Islet precursor cell (in vitro differentiated cells): ENCODE measurements at regions not wholly inside any gene's neighbourhood (a gene's known extent, or its start where the extent isn't known, plus 50 kb on each side); places are given as distances from the start of the nearest gene placed in this dataset.

Experiments used
- DNase-seq: peaks from one replicate; pipeline ENCODE4 v3.0.0-alpha.2; 2018

- no peak for DNase-seq
These were observed 92.3 kb downstream of the GYPC start for GRCh38 chr2:126748188-126748760.

- no peak for DNase-seq
These were observed 93.1 kb downstream of the GYPC start for GRCh38 chr2:126748929-126749518.

GRCh38 chr2:126749537-126749936 lies 93.6 kb downstream of the GYPC start:
- no peak for DNase-seq

GRCh38 chr2:126750506-126750905 lies 94.5 kb downstream of the GYPC start:
- DNase-seq, result no peak

GRCh38 chr2:126751477-126751876 lies 95.5 kb downstream of the GYPC start:
- no peak for DNase-seq

DNA sequence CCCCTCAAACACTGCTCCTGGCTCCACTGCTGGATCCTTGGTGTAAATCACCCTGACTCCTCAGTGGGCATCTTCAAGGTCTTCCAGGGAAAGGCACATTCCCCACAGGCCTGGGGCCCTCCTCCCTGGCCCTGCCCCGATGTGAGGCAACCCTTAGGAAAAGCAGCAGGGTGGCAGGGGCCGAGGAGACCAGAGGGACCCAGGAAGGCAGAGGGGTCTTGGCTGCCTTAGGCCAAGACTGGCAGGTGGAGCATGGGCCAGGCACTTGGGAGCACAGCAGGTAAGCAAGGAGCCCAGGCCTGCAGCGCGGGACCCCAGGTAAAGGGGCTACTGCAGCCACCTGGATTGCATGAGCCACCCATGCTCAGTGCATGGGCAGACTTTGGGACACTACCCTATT lies 96.9 kb downstream of the GYPC start:
- peak; percentile 24 for DNase-seq

DNA sequence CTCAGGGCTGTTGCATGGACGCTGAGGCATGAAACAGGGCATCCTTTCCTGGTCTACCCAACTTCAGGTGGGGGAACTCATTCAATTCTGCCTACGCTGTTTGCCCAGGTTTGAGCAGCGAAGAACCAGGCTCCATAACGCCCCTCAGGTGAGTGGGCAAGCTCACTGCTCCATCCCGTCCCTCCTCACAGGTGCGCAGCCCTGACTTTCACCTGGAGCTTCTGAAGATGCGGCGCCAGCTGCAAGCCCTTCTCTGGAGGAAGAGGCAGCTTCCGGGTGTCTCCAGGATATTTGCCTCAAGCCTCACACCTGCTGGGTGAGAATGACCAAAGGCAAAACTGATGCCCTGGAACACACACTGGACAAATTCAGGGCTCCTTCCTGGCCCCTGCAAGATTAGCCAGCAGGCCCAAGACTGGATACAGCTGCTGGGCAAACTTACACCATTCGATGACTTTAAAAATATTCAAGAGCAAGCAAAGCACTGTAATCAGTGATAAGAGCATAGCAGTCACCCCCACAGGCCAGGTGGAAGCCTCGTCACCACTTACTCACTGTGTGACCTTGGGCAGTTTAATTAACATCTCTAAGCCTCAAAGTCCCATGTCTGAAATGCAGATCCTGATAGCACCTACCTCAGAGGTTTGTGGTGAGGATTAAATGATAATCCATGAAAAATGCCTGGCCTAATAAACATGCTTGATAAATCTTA lies 97.7 kb downstream of the GYPC start:
- DNase-seq, result peak; percentile 35

GRCh38 chr2:126754240-126755004 lies 98.5 kb downstream of the GYPC start:
- DNase-seq, result peak; percentile 40

DNA sequence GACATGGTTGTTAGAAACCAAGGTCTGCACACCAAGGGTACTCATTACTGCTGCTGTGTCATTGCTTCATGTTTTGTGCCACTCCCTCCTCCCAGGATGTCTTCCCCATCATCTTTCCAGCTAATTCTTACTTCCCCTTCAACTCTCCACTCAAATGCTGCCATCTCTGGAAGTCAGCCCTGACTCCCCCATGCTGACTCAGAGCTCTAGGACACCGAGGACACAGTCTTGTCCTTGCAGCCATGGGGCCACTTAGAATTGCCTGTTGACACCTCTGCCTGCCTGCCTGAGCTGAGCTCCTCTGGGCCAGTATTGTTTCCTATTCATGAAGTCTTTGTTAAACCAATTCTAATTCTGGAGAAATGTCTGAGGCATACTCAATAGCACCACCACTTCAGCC lies 100.2 kb downstream of the GYPC start:
- DNase-seq, result peak; percentile 25

DNA sequence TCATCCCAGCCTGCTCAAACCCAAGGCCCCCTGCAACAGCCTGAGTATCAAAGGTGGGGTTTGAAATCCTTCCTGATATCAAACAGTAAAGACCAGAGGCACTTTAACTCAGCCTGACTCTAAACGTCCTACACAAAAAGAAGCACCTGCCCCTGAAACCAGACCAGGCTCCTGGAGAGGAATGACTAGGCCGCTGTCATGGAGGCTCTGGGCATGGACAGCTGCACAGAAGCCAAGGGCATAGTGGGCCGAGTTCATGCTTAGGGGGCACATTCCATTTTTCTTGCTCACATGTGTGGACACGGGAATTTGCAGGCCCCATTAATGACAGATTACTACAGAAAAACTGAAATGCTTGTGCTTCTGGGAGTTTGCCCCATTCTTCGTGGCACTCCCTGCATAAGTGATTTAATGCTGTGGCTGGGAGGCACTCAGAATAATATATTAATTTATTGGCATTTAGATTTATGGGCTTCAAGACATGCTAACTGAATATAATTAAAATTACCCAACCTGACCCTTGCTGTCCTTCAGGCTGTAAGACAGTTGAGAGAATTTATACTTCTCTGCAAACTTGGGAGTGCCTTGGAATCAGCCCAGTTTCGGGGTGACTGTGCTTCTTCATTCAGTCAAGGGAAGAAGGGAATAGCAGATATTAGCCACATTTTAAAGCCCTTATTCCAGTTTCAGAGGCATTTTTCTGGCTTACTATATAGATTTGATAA lies 105.5 kb downstream of the GYPC start:
- DNase-seq, result peak; percentile 10

- DNase-seq, result peak; percentile 20
These were observed 106.3 kb downstream of the GYPC start for GRCh38 chr2:126761981-126762878.

DNA sequence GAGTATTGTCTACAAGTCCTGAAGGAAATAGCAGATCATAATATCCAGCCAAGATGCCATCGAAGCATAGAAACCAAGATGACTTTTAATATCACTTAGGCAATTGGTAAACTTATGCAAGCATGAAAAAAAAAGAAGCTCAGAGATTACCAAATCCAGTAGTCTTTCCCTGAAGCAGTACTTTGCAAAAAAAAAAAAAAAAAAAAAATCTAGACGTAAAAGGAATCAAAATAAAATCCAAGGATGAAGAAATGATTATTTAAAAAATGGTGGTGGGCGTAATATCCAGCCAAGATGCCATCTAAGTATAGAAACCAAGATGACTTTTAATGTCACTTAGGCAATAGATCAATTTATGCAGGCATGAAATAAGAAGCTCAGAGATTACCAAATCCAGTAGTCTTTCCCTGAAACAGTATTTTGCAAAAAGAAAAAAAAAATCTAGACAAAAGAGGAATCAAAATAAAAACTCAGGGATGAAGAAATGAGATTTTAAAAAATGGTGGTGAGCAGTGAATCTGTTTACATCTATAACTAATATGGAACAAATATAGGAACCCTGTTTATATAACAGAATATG lies 108.8 kb downstream of the GYPC start:
- no peak for DNase-seq

- DNase-seq, result peak; percentile 25
These were observed 109.4 kb downstream of the GYPC start for GRCh38 chr2:126765395-126765794.

GRCh38 chr2:126766295-126766968 lies 110.5 kb downstream of the GYPC start:
- DNase-seq, result peak; percentile 23

- DNase-seq, result peak; percentile 38
These were observed 111.0 kb downstream of the GYPC start for GRCh38 chr2:126766969-126767296.

GRCh38 chr2:126769118-126769517 lies 113.2 kb downstream of the GYPC start:
- peak; percentile 41 for DNase-seq

DNA sequence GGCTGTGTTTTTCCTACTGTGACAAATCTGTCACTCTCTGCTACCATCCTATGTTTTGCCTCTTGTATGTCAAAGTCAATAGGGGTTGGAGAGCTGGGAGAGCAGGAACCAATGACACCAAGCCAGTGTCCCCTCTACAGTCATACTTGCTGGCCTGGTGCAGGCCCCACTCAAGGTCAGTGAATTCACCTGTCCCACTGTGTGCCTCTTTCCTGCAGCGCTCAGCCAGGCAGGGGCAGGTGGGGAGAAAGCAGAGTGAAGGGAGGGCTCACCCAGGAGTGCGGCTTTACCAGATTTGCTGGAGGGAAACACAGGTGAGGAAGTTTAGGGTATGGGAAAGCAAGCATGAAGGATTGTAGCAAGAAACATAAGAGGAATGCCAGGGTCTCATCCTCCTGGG lies 114.5 kb downstream of the GYPC start:
- peak; percentile 31 for DNase-seq

GRCh38 chr2:126771094-126771493 lies 115.1 kb downstream of the GYPC start:
- peak; percentile 43 for DNase-seq

GRCh38 chr2:126771501-126772195 lies 115.7 kb downstream of the GYPC start:
- DNase-seq, result no peak

GRCh38 chr2:126774290-126774689 lies 118.3 kb downstream of the GYPC start:
- no peak for DNase-seq
